DND-41 (cell line): ENCODE measurements at regions not wholly inside any gene's neighbourhood (a gene's known extent, or its start where the extent isn't known, plus 50 kb on each side); places are given as distances from the start of the nearest gene placed in this dataset.

Experiments used
- ATAC-seq: fragments of 200-7000 bp; cut with Tn5 transposase; 3 replicates; pipeline ENCODE4 v1.9.1; 2021; ENCODE audit warnings: low read depth; ENCODE audit not compliant: insufficient read depth
- DNase-seq: peaks from one replicate; pipeline ENCODE4 v3.0.0-alpha.2; 2020
- H2AFZ ChIP-seq: 2 replicates; pipeline ENCODE4 v1.6.0; 2012; ENCODE audit warnings: low read depth, low read length
- H3K27ac ChIP-seq: 2 replicates; pipeline ENCODE4 v1.5.1; 2012; ENCODE audit warnings: low read length, inconsistent platforms
- H3K27me3 ChIP-seq: fragments of 200-600 bp; sonication (generic); 2 replicates; pipeline ENCODE4 v1.6.0; 2012; ENCODE audit warnings: low read length, mild to moderate bottlenecking, inconsistent platforms; ENCODE audit not compliant: insufficient read depth, poor library complexity
- H3K36me3 ChIP-seq: 2 replicates; pipeline ENCODE4 v1.5.1; 2012; ENCODE audit warnings: low read length, inconsistent platforms; ENCODE audit not compliant: insufficient read depth
- H3K4me1 ChIP-seq: 2 replicates; pipeline ENCODE4 v1.5.1; 2012; ENCODE audit warnings: mild to moderate bottlenecking, low read length; ENCODE audit not compliant: insufficient read depth
- H3K4me2 ChIP-seq: 2 replicates; pipeline ENCODE4 v1.6.0; 2012; ENCODE audit warnings: mild to moderate bottlenecking, moderate library complexity, low read length, inconsistent platforms; ENCODE audit not compliant: insufficient read depth
- H3K4me3 ChIP-seq, 2 experiments: fragments of 200-600 bp in 1 of 2; shearing (Covaris generic) in 1 of 2; 2 replicates each; pipeline ENCODE4 v1.5.1; 2012 to 2016; ENCODE audit warnings: inconsistent platforms in 2 of 2, low read length in 2 of 2, mild to moderate bottlenecking in 2 of 2, low read depth in 1 of 2, moderate library complexity in 1 of 2
- H3K79me2 ChIP-seq: 2 replicates; pipeline ENCODE4 v1.6.0; 2012; ENCODE audit warnings: low read length, inconsistent platforms; ENCODE audit not compliant: insufficient read depth
- H3K9ac ChIP-seq: 2 replicates; pipeline ENCODE4 v1.6.0; 2012; ENCODE audit warnings: low read depth, mild to moderate bottlenecking, inconsistent platforms, low read length, moderate library complexity
- H3K9me3 ChIP-seq: 2 replicates; pipeline ENCODE4 v1.5.1; 2012; ENCODE audit warnings: low read length, moderate library complexity, mild to moderate bottlenecking, inconsistent platforms; ENCODE audit not compliant: insufficient read depth, severe bottlenecking
- H4K20me1 ChIP-seq: 2 replicates; pipeline ENCODE4 v1.6.0; 2012; ENCODE audit warnings: low read length; ENCODE audit not compliant: insufficient read depth
- EZH2 ChIP-seq: IDR thresholded peaks from 3 replicates; pipeline ENCODE4 v1.6.1; 2012; ENCODE audit warnings: borderline replicate concordance, low read depth, mild to moderate bottlenecking, moderate library complexity, low read length, inconsistent platforms; ENCODE audit not compliant: severe bottlenecking
- TF ChIP-seq, protein P1 (sequence below): IDR thresholded peaks from 2 replicates; pipeline ENCODE4 v1.5.1; 2012; ENCODE audit warnings: borderline replicate concordance, low read length, moderate library complexity, mild to moderate bottlenecking; ENCODE audit not compliant: poor library complexity, severe bottlenecking; ENCODE audit errors: extremely low read depth

DNA sequence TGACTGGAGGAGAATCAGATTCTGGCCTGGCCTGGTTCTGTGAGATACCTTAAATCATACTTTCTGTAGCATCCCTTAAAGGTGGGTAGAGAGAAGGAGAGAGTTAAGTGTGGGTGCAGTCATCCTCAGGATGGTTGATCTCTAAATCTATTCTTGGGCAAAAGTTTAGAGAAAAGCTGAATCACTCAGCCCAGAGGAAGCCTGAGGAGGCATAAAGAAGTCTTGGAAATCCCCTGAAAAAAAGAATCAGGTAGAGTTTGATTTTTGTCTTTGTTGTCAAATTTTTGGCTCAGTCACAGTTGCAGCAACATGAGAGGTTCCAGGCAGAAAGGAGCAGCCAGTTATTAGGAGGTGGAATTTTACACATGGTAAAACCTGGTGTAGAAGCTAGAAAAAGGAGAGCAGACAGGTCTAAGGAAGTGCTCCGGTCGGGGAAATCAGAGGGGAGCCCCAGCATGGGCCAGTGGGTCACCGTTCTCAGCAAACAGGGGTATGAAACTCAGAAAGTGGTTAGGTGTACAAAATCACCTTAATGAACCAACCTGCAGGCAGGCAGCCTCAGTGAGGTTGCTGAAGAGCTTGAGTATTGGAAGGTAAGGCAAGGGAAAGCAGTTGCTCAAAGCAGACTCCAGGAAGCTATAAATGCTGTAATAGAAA is 116.2 kb upstream of the CNTLN start:
- H3K79me2 ChIP-seq: no peaks in the 10 kb centered on the region
- no peak overlapping the region for H3K4me2 ChIP-seq
- no peak overlapping the region for H3K9ac ChIP-seq
- ATAC-seq: no peak
- TF ChIP-seq EZH2: no peak
- TF ChIP-seq, protein P1, sequence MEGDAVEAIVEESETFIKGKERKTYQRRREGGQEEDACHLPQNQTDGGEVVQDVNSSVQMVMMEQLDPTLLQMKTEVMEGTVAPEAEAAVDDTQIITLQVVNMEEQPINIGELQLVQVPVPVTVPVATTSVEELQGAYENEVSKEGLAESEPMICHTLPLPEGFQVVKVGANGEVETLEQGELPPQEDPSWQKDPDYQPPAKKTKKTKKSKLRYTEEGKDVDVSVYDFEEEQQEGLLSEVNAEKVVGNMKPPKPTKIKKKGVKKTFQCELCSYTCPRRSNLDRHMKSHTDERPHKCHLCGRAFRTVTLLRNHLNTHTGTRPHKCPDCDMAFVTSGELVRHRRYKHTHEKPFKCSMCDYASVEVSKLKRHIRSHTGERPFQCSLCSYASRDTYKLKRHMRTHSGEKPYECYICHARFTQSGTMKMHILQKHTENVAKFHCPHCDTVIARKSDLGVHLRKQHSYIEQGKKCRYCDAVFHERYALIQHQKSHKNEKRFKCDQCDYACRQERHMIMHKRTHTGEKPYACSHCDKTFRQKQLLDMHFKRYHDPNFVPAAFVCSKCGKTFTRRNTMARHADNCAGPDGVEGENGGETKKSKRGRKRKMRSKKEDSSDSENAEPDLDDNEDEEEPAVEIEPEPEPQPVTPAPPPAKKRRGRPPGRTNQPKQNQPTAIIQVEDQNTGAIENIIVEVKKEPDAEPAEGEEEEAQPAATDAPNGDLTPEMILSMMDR: no peak
- H2AFZ ChIP-seq: no peak overlapping the region; the same call in 1 of the 2 replicates
- no peaks in the 10 kb centered on the region for H4K20me1 ChIP-seq
- DNase-seq: no peak
- no peak overlapping the region for H3K27ac ChIP-seq
- H3K9me3 ChIP-seq: no peaks in the 10 kb centered on the region
- H3K36me3 ChIP-seq: no peaks in the 10 kb centered on the region
- no peaks in the 10 kb centered on the region for H3K27me3 ChIP-seq
- H3K4me1 ChIP-seq: peaks cover 21% of the 10 kb centered on the region
- no peak overlapping the region for H3K4me3 ChIP-seq

GRCh38 chr9:17017931-17018491 is 116.8 kb upstream of the CNTLN start:
- no peak overlapping the region for H3K9ac ChIP-seq
- H3K4me3 ChIP-seq: no peak overlapping the region
- DNase-seq: no peak
- H4K20me1 ChIP-seq: no peaks in the 10 kb centered on the region
- H3K79me2 ChIP-seq: no peaks in the 10 kb centered on the region
- ATAC-seq: no peak
- no peak for TF ChIP-seq EZH2
- TF ChIP-seq, protein P1: no peak
- no peaks in the 10 kb centered on the region for H3K27me3 ChIP-seq
- H3K9me3 ChIP-seq: no peaks in the 10 kb centered on the region
- no peak overlapping the region for H3K4me2 ChIP-seq
- H3K27ac ChIP-seq: no peak overlapping the region
- H2AFZ ChIP-seq: no peak overlapping the region
- H3K4me1 ChIP-seq: peaks cover 21% of the 10 kb centered on the region
- no peaks in the 10 kb centered on the region for H3K36me3 ChIP-seq

DNA sequence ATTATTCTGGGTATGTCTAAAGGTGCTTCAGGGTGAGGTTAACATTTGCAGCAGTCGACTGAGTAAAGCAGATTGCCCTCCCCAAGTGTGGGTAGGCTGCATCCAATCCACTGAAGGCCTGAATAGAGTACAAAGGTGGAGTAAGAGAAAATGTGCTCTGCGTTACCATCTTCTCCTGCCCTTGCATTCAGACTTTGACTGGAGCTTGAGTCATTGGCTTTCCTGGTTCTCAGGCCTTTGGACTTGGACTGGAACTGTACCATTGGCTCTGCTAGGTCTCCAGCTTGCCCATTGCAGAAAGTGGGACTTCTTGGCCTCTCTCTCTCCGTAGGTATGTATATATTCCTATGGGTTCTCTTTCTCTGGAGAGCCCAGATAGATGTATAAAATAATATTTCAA is 120.9 kb upstream of the CNTLN start:
- H3K79me2 ChIP-seq: no peaks in the 10 kb centered on the region
- no peaks in the 10 kb centered on the region for H3K27me3 ChIP-seq
- no peaks in the 10 kb centered on the region for H4K20me1 ChIP-seq
- H2AFZ ChIP-seq: no peak overlapping the region
- H3K9ac ChIP-seq: no peak overlapping the region
- H3K4me3 ChIP-seq: no peak overlapping the region
- DNase-seq: no peak
- no peaks in the 10 kb centered on the region for H3K36me3 ChIP-seq
- no peaks in the 10 kb centered on the region for H3K9me3 ChIP-seq
- H3K4me2 ChIP-seq: no peak overlapping the region
- no peak overlapping the region for H3K27ac ChIP-seq
- TF ChIP-seq, protein P1: no peak
- no peak for TF ChIP-seq EZH2
- no peaks in the 10 kb centered on the region for H3K4me1 ChIP-seq
- no peak for ATAC-seq
